ENCODE measurements at regions not wholly inside any gene's neighbourhood (a gene's known extent, or its start where the extent isn't known, plus 50 kb on each side); places are given as distances from the start of the nearest gene placed in this dataset.

DNA sequence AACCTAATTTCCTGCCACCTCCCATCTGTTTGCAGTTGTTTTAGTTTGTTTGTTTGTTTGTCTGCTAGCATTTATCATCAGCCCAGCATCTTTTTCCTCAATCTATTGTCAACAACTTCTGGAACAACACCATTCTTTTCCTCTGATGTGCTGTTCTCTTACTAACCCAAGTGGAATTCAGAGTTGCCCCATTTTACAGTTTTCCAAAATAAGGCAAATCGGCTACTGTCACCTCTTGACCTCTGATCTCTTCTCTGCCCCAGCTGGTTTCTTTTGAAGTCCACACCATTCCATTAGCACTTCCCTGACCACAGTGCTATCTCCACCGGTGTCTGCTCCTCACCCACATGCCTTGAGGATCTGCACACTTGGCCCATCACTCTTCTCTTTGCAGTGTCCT is 102.4 kb downstream of the EFNB2 start:
- H3K4me1 ChIP-seq (ENCODE audit: control insufficient read depth in 1 of 2, insufficient read depth in 2 of 2, low read length in 2 of 2) = peaks cover 0 to 11% of the 10 kb centered on the region in 2 experiments; a peak in 2 of 4 replicates
- H3K4me2 ChIP-seq (ENCODE audit: low read length) = peak overlapping the region; percentile 37
- RAD21 ChIA-PET (ENCODE audit: low non-redundant PET in 1 of 2, low total read pairs in 2 of 2, uncharacterized antibody in 2 of 2, unreplicated experiment in 2 of 2) = no interaction called here
- H3K36me3 ChIP-seq (ENCODE audit: control insufficient read depth in 1 of 2, insufficient read depth in 2 of 2, low read length in 2 of 2) = no peaks in the 10 kb centered on the region
- POLR2A ChIA-PET = no interaction called here
- DNase-seq (ENCODE audit: low read depth, low spot score) (no peak), ATAC-seq (no peak)
- H4K20me1 ChIP-seq (ENCODE audit: insufficient read depth) = no peaks in the 10 kb centered on the region
- no peak overlapping the region for H3K27ac ChIP-seq (ENCODE audit: low read depth, low read length)
- no TSS peak for BruUV-seq (replicated peaks)
- H3K4me3 ChIP-seq (replicated peaks in 1 of 2; ENCODE audit: low read depth in 1 of 2, low read length in 2 of 2) = no peak overlapping the region
- H3K9me3 ChIP-seq (ENCODE audit: control insufficient read depth in 1 of 2, insufficient read depth in 1 of 2, low read depth in 1 of 2, low read length in 2 of 2) = no peaks in the 10 kb centered on the region
- intact Hi-C loops (cut with micrococcal nuclease) = no loop called here
- TF ChIP-seq JUND (IDR thresholded peaks at IDR 0.05) (no peak), CEBPB (IDR thresholded peaks at IDR 0.05; ENCODE audit: low read depth) (0 out of 2 replicates have a peak, but pooled peaks have one; percentile 14), POLR2AphosphoS5 (IDR thresholded peaks at IDR 0.05; ENCODE audit: low read depth, low read length) (no peak)
- TF ChIP-seq, protein P1, sequence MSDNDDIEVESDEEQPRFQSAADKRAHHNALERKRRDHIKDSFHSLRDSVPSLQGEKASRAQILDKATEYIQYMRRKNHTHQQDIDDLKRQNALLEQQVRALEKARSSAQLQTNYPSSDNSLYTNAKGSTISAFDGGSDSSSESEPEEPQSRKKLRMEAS (IDR thresholded peaks at IDR 0.05) = no peak
- TF ChIP-seq, protein P2, sequence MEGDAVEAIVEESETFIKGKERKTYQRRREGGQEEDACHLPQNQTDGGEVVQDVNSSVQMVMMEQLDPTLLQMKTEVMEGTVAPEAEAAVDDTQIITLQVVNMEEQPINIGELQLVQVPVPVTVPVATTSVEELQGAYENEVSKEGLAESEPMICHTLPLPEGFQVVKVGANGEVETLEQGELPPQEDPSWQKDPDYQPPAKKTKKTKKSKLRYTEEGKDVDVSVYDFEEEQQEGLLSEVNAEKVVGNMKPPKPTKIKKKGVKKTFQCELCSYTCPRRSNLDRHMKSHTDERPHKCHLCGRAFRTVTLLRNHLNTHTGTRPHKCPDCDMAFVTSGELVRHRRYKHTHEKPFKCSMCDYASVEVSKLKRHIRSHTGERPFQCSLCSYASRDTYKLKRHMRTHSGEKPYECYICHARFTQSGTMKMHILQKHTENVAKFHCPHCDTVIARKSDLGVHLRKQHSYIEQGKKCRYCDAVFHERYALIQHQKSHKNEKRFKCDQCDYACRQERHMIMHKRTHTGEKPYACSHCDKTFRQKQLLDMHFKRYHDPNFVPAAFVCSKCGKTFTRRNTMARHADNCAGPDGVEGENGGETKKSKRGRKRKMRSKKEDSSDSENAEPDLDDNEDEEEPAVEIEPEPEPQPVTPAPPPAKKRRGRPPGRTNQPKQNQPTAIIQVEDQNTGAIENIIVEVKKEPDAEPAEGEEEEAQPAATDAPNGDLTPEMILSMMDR (IDR thresholded peaks at IDR 0.05 in 2 of 3, conservative IDR thresholded peaks at IDR 0.05 in 1 of 3; ENCODE audit: borderline replicate concordance in 1 of 3, insufficient read depth in 1 of 3, low read depth in 2 of 3, low read length in 2 of 3) = no peak
- H2AFZ ChIP-seq (ENCODE audit: low read depth, low read length, poor library complexity, severe bottlenecking) = peak overlapping the region; percentile 3
- H3K9me2 ChIP-seq (ENCODE audit: insufficient read depth) = no peaks in the 10 kb centered on the region
- CTCF ChIA-PET = no interaction called here
- H3K79me2 ChIP-seq (ENCODE audit: insufficient read depth, low read length) = no peaks in the 10 kb centered on the region
- no peaks in the 10 kb centered on the region for H3K27me3 ChIP-seq (ENCODE audit: insufficient read depth, low read length)
- H3K9ac ChIP-seq (ENCODE audit: low read length) = no peak overlapping the region

DNA sequence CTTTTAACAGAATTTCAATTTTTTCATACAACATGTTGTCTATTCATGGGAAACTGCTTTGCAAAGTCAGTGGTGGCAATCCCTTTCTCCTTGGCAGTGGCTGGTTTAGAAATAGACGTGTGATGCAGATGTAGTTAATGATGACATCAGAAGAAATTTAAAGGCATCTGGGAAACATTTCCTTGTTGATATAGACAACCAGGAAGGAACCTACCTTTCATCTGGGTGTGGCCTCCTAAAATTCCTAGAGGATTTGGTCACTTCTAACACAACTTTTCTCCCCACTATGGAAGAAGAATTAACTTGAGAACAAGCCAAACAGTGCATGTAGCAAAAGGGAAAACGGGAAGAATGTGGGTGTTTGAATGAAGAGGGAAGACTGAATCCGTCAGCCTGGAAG is 102.8 kb downstream of the EFNB2 start:
- Histone ChIP-seq H3K4me2 (ENCODE audit: low read length) (peak overlapping the region; percentile 37), H3K9me2 (ENCODE audit: insufficient read depth) (no peaks in the 10 kb centered on the region), H3K27ac (ENCODE audit: low read depth, low read length) (no peak overlapping the region), H3K9ac (ENCODE audit: low read length) (no peak overlapping the region), H4K20me1 (ENCODE audit: insufficient read depth) (no peaks in the 10 kb centered on the region), H3K36me3 (ENCODE audit: control insufficient read depth in 1 of 2, insufficient read depth in 2 of 2, low read length in 2 of 2) (no peaks in the 10 kb centered on the region), H2AFZ (ENCODE audit: low read depth, low read length, poor library complexity, severe bottlenecking) (peak overlapping the region; percentile 3), H3K9me3 (ENCODE audit: control insufficient read depth in 1 of 2, insufficient read depth in 1 of 2, low read depth in 1 of 2, low read length in 2 of 2) (no peaks in the 10 kb centered on the region), H3K4me3 (replicated peaks in 1 of 2; ENCODE audit: low read depth in 1 of 2, low read length in 2 of 2) (no peak overlapping the region), H3K27me3 (ENCODE audit: insufficient read depth, low read length) (no peaks in the 10 kb centered on the region), H3K79me2 (ENCODE audit: insufficient read depth, low read length) (no peaks in the 10 kb centered on the region), H3K4me1 (ENCODE audit: control insufficient read depth in 1 of 2, insufficient read depth in 2 of 2, low read length in 2 of 2) (peaks cover 0 to 11% of the 10 kb centered on the region in 2 experiments; a peak in 2 of 4 replicates)
- CTCF ChIA-PET = no interaction called here
- ATAC-seq (no peak; the same call in 1 of the 2 replicates), DNase-seq (ENCODE audit: low read depth, low spot score) (peak; percentile 41)
- intact Hi-C loops (cut with micrococcal nuclease) = no loop called here
- RAD21 ChIA-PET (ENCODE audit: low non-redundant PET in 1 of 2, low total read pairs in 2 of 2, uncharacterized antibody in 2 of 2, unreplicated experiment in 2 of 2) = no interaction called here
- BruUV-seq (replicated peaks) = no TSS peak
- POLR2A ChIA-PET = no interaction called here
- TF ChIP-seq ZFX (IDR thresholded peaks at IDR 0.05) = no peak
- TF ChIP-seq CBX3 (IDR thresholded peaks at IDR 0.05; ENCODE audit: low read depth) = peak; percentile 48; the same call in 1 of the 2 replicates
- no peak for TF ChIP-seq SIN3A (IDR thresholded peaks at IDR 0.05; ENCODE audit: low read depth)
- TF ChIP-seq ZNF274 (IDR thresholded peaks at IDR 0.05; ENCODE audit: low read depth, low read length) = no peak
- TF ChIP-seq EZH2 (IDR thresholded peaks at IDR 0.05) = no peak
- no peak for TF ChIP-seq EGR1 (IDR thresholded peaks at IDR 0.05; ENCODE audit: low read depth)
- TF ChIP-seq POLR2AphosphoS5 (IDR thresholded peaks at IDR 0.05; ENCODE audit: low read depth, low read length) = no peak
- TF ChIP-seq, protein P3, sequence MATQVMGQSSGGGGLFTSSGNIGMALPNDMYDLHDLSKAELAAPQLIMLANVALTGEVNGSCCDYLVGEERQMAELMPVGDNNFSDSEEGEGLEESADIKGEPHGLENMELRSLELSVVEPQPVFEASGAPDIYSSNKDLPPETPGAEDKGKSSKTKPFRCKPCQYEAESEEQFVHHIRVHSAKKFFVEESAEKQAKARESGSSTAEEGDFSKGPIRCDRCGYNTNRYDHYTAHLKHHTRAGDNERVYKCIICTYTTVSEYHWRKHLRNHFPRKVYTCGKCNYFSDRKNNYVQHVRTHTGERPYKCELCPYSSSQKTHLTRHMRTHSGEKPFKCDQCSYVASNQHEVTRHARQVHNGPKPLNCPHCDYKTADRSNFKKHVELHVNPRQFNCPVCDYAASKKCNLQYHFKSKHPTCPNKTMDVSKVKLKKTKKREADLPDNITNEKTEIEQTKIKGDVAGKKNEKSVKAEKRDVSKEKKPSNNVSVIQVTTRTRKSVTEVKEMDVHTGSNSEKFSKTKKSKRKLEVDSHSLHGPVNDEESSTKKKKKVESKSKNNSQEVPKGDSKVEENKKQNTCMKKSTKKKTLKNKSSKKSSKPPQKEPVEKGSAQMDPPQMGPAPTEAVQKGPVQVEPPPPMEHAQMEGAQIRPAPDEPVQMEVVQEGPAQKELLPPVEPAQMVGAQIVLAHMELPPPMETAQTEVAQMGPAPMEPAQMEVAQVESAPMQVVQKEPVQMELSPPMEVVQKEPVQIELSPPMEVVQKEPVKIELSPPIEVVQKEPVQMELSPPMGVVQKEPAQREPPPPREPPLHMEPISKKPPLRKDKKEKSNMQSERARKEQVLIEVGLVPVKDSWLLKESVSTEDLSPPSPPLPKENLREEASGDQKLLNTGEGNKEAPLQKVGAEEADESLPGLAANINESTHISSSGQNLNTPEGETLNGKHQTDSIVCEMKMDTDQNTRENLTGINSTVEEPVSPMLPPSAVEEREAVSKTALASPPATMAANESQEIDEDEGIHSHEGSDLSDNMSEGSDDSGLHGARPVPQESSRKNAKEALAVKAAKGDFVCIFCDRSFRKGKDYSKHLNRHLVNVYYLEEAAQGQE (IDR thresholded peaks at IDR 0.05; ENCODE audit: low read depth) = no peak
- no peak for TF ChIP-seq YY1 (IDR thresholded peaks at IDR 0.05; ENCODE audit: extremely low read depth, insufficient replicate concordance, low read depth, low read length)
- TF ChIP-seq FOSL1 (IDR thresholded peaks at IDR 0.05; ENCODE audit: low read depth) = no peak
- TF ChIP-seq TCF7L2 (IDR thresholded peaks at IDR 0.05; ENCODE audit: borderline replicate concordance, extremely low read depth, insufficient read depth, insufficient read length) = no peak
- TF ChIP-seq ELF1 (IDR thresholded peaks at IDR 0.05; ENCODE audit: borderline replicate concordance, low read depth) = no peak
- TF ChIP-seq JUND (IDR thresholded peaks at IDR 0.05) = peak; percentile 24; the same call in 1 of the 2 replicates
- TF ChIP-seq CEBPB (IDR thresholded peaks at IDR 0.05; ENCODE audit: low read depth) = peak; percentile 26; the same call in 1 of the 2 replicates

Data from HCT116 (cell line).